Smooth muscle cell (in vitro differentiated cells): ENCODE measurements at regions not wholly inside any gene's neighbourhood (a gene's known extent, or its start where the extent isn't known, plus 50 kb on each side); places are given as distances from the start of the nearest gene placed in this dataset.

ENCODE experiments used
- DNase-seq: peaks from one replicate; lab custom pipeline; 2025; ENCODE audit not compliant: unreplicated experiment; lab: John Stamatoyannopoulos, UW
- H2AFZ ChIP-seq: fragments of 200-600 bp; sonication (generic); 2 replicates; pipeline ENCODE4 v1.6.0; 2016; ENCODE audit warnings: antibody characterized with exemption, low read depth, mild to moderate bottlenecking
- H3F3A ChIP-seq: fragments of 200-600 bp; sonication (generic); 2 replicates; pipeline ENCODE4 v1.6.0; 2017; ENCODE audit warnings: antibody characterized with exemption, low read depth
- H3K27ac ChIP-seq: fragments of 200-600 bp; sonication (generic); 2 replicates; pipeline ENCODE4 v1.5.1; 2016; ENCODE audit warnings: low read depth, mild to moderate bottlenecking
- H3K27me3 ChIP-seq: fragments of 200-600 bp; sonication (generic); 2 replicates; pipeline ENCODE4 v1.6.1; 2016; ENCODE audit warnings: low read depth, mild to moderate bottlenecking
- H3K36me3 ChIP-seq: fragments of 200-600 bp; sonication (generic); 2 replicates; pipeline ENCODE4 v1.5.1; 2016; ENCODE audit warnings: low read depth
- H3K4me1 ChIP-seq: fragments of 200-600 bp; sonication (generic); 2 replicates; pipeline ENCODE4 v1.5.1; 2016; ENCODE audit warnings: low read depth
- H3K4me2 ChIP-seq: fragments of 200-600 bp; sonication (generic); 2 replicates; pipeline ENCODE4 v1.6.0; 2016; ENCODE audit warnings: mild to moderate bottlenecking
- H3K4me3 ChIP-seq: fragments of 200-600 bp; sonication (generic); 2 replicates; pipeline ENCODE4 v1.5.1; 2016; ENCODE audit warnings: mild to moderate bottlenecking
- H3K79me2 ChIP-seq: fragments of 200-600 bp; sonication (generic); 2 replicates; pipeline ENCODE4 v1.6.0; 2016; ENCODE audit warnings: low read depth, mild to moderate bottlenecking
- H3K9ac ChIP-seq: fragments of 200-600 bp; sonication (generic); 2 replicates; pipeline ENCODE4 v1.6.0; 2016; ENCODE audit warnings: low read depth
- H3K9me3 ChIP-seq: fragments of 200-600 bp; sonication (generic); replicated peaks from 2 replicates; pipeline ENCODE4 v1.5.1; 2016; ENCODE audit warnings: low read depth
- H4K20me1 ChIP-seq: fragments of 200-600 bp; sonication (generic); 2 replicates; pipeline ENCODE4 v1.6.0; 2016; ENCODE audit warnings: low read depth
- CTCF ChIP-seq: fragments of 200-600 bp; sonication (generic); IDR thresholded peaks from 2 replicates; pipeline ENCODE4 v1.5.1; 2017; ENCODE audit warnings: borderline replicate concordance, mild to moderate bottlenecking, antibody characterized with exemption; ENCODE audit not compliant: insufficient read depth, poor library complexity, severe bottlenecking
- WGBS: methylation state at CpG from one replicate; pipeline ENCODE4 v1.1.7; 2016; ENCODE audit warnings: low lambda C conversion rate; 5-methylcytosine and 5-hydroxymethylcytosine counted together

- Histone ChIP-seq H3K27me3 (no peaks in the 10 kb centered on the region), H3K4me3 (no peak overlapping the region), H3K36me3 (no peaks in the 10 kb centered on the region), H2AFZ (peak overlapping the region; percentile 52), H3F3A (peaks cover 7% of the 10 kb centered on the region), H3K9ac (no peak overlapping the region), H3K9me3 (no peaks in the 10 kb centered on the region), H3K27ac (peak overlapping the region; percentile 86), H3K79me2 (no peaks in the 10 kb centered on the region), H4K20me1 (no peaks in the 10 kb centered on the region), H3K4me2 (peak overlapping the region; percentile 69), H3K4me1 (peaks cover 16% of the 10 kb centered on the region)
- no peak for TF ChIP-seq CTCF
- 33% methylated on average over 7 of the region's 7 CpGs for WGBS
- no peak for DNase-seq
These were observed 125.4 kb upstream of the ADAMTS16 start for GRCh38 chr5:5014586-5015235.

GRCh38 chr5:5017827-5018577 lies 122.1 kb upstream of the ADAMTS16 start:
- WGBS: 60% methylated on average over 9 of the region's 9 CpGs
- DNase-seq: no peak
- peak overlapping the region; percentile 40 for H2AFZ ChIP-seq

GRCh38 chr5:5018578-5018970 lies 121.6 kb upstream of the ADAMTS16 start:
- Histone ChIP-seq H3K27ac (peak overlapping the region; percentile 84), H3K79me2 (no peaks in the 10 kb centered on the region), H3K4me1 (peaks cover 16% of the 10 kb centered on the region), H4K20me1 (no peaks in the 10 kb centered on the region), H3K9ac (no peak overlapping the region), H3K27me3 (no peaks in the 10 kb centered on the region), H3F3A (peaks cover 7% of the 10 kb centered on the region), H3K9me3 (no peaks in the 10 kb centered on the region), H3K4me3 (no peak overlapping the region), H2AFZ (peak overlapping the region; percentile 40), H3K36me3 (no peaks in the 10 kb centered on the region), H3K4me2 (no peak overlapping the region)
- DNase-seq: no peak
- no peak for TF ChIP-seq CTCF
- WGBS: 27% methylated on average over 4 of the region's 4 CpGs

More at GRCh38 chr5:5017827-5018577, 122.1 kb upstream of the ADAMTS16 start:
- Histone ChIP-seq H3K4me2 (no peak overlapping the region), H3K4me1 (peaks cover 16% of the 10 kb centered on the region), H3K79me2 (no peaks in the 10 kb centered on the region), H3K36me3 (no peaks in the 10 kb centered on the region), H3K4me3 (no peak overlapping the region), H3K9me3 (no peaks in the 10 kb centered on the region), H4K20me1 (no peaks in the 10 kb centered on the region), H3K27ac (peak overlapping the region; percentile 84), H3K9ac (peak overlapping the region; percentile 40), H3K27me3 (no peaks in the 10 kb centered on the region), H3F3A (peaks cover 7% of the 10 kb centered on the region)
- no peak for TF ChIP-seq CTCF
